GM21526 (cell line): ENCODE measurements at regions not wholly inside any gene's neighbourhood (a gene's known extent, or its start where the extent isn't known, plus 50 kb on each side); places are given as distances from the start of the nearest gene placed in this dataset.

Source experiments
- ATAC-seq: cut with Tn5 transposase; IDR thresholded peaks from one replicate; pipeline ENCODE4 v1.9.1; 2021; ENCODE audit warnings: moderate library complexity; ENCODE audit not compliant: unreplicated experiment, low FRiP score

GRCh38 chr4:174122705-174123104 is 160.8 kb downstream of the FBXO8 start:
- no peak for ATAC-seq

GRCh38 chr4:174120446-174121295 is 162.8 kb downstream of the FBXO8 start:
- peak; percentile 54 for ATAC-seq

GRCh38 chr4:174119830-174120229 is 163.6 kb downstream of the FBXO8 start:
- ATAC-seq = no peak

- ATAC-seq = no peak
Measured at GRCh38 chr4:174119051-174119450, 164.4 kb downstream of the FBXO8 start.

GRCh38 chr4:174118171-174118570 is 165.3 kb downstream of the FBXO8 start:
- ATAC-seq = no peak

GRCh38 chr4:174117445-174117844 is 166.0 kb downstream of the FBXO8 start:
- ATAC-seq = no peak

GRCh38 chr4:174116021-174116420 is 167.4 kb downstream of the FBXO8 start:
- ATAC-seq = no peak

GRCh38 chr4:174111422-174111821 is 172.0 kb downstream of the FBXO8 start:
- ATAC-seq = no peak

- ATAC-seq = no peak
Measured at GRCh38 chr4:174110180-174110579, 173.3 kb downstream of the FBXO8 start.

GRCh38 chr4:174107746-174108354 is 175.6 kb downstream of the FBXO8 start:
- no peak for ATAC-seq

- no peak for ATAC-seq
Measured at GRCh38 chr4:174105202-174105601, 178.3 kb downstream of the FBXO8 start.

GRCh38 chr4:174100910-174101309 is 182.6 kb downstream of the FBXO8 start:
- no peak for ATAC-seq

GRCh38 chr4:174099712-174100111 is 183.8 kb downstream of the FBXO8 start:
- no peak for ATAC-seq

GRCh38 chr4:174096999-174097398 is 186.5 kb downstream of the FBXO8 start:
- ATAC-seq = no peak

GRCh38 chr4:174096456-174096855 is 187.0 kb downstream of the FBXO8 start:
- ATAC-seq = no peak

GRCh38 chr4:174091130-174091529 is 192.3 kb downstream of the FBXO8 start:
- no peak for ATAC-seq

- no peak for ATAC-seq
Measured at GRCh38 chr4:174089711-174090110, 193.8 kb downstream of the FBXO8 start.

GRCh38 chr4:174088795-174089194 is 194.7 kb downstream of the FBXO8 start:
- ATAC-seq = no peak

- ATAC-seq = no peak
Measured at GRCh38 chr4:174086829-174087799, 196.4 kb downstream of the FBXO8 start.

GRCh38 chr4:174084981-174085380 is 198.5 kb downstream of the FBXO8 start:
- no peak for ATAC-seq

GRCh38 chr4:174084542-174084941 is 198.9 kb downstream of the FBXO8 start:
- ATAC-seq = no peak
